Adipocyte (in vitro differentiated cells): ENCODE measurements at regions not wholly inside any gene's neighbourhood (a gene's known extent, or its start where the extent isn't known, plus 50 kb on each side); places are given as distances from the start of the nearest gene placed in this dataset.
"Not testable (repeated sequence)": the region's sequence is repeated elsewhere in the genome, so short reads cannot be mapped to it uniquely, and the experiment has no call there.

Source experiments
- DNase-seq: peaks from one replicate; pipeline ENCODE4 v3.0.0-alpha.2; 2015; ENCODE audit warnings: low read depth
- H3K27me3 ChIP-seq: replicated peaks from 2 replicates; pipeline ENCODE4 v1.7.0; 2013; ENCODE audit warnings: mild to moderate bottlenecking, low read length, moderate library complexity; ENCODE audit not compliant: control insufficient read depth, insufficient read depth
- H3K36me3 ChIP-seq: 2 replicates; pipeline ENCODE4 v1.7.0; 2013; ENCODE audit warnings: low read length, mild to moderate bottlenecking, moderate library complexity; ENCODE audit not compliant: control insufficient read depth, insufficient read depth, severe bottlenecking
- H3K4me1 ChIP-seq: 2 replicates; pipeline ENCODE4 v1.7.0; 2013; ENCODE audit warnings: mild to moderate bottlenecking, low read length, moderate library complexity; ENCODE audit not compliant: control insufficient read depth, insufficient read depth
- H3K4me3 ChIP-seq: 2 replicates; pipeline ENCODE4 v1.7.0; 2013; ENCODE audit warnings: mild to moderate bottlenecking, low read length, moderate library complexity
- H3K9ac ChIP-seq: 2 replicates; pipeline ENCODE4 v1.7.0; 2013; ENCODE audit warnings: mild to moderate bottlenecking, low read length, moderate library complexity
- H3K9me3 ChIP-seq: 2 replicates; pipeline ENCODE4 v1.7.0; 2013; ENCODE audit warnings: mild to moderate bottlenecking, low read length, moderate library complexity; ENCODE audit not compliant: control insufficient read depth

DNA sequence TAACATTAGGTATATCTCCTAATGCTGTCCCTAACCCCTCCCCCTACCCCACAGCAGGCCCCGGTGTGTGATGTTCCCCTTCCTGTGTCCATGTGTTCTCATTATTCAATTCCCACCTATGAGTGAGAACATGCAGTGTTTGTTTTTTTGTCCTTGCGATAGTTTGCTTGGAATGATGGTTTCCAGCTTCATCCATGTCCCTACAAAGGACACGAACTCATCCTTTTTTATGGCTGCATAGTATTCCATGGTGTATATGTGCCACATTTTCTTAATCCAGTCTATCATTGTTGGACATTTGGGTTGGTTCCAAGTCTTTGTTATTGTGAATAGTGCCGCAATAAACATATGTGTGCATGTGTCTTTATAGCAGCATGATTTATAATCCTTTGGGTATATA, 164.5 kb downstream of the RPLP1 start:
- H3K9me3 ChIP-seq, H3K4me1 ChIP-seq, DNase-seq, H3K36me3 ChIP-seq, H3K9ac ChIP-seq, H3K4me3 ChIP-seq: not testable (repeated sequence)
- H3K27me3 ChIP-seq, result peaks cover 11% of the 10 kb centered on the region

DNA sequence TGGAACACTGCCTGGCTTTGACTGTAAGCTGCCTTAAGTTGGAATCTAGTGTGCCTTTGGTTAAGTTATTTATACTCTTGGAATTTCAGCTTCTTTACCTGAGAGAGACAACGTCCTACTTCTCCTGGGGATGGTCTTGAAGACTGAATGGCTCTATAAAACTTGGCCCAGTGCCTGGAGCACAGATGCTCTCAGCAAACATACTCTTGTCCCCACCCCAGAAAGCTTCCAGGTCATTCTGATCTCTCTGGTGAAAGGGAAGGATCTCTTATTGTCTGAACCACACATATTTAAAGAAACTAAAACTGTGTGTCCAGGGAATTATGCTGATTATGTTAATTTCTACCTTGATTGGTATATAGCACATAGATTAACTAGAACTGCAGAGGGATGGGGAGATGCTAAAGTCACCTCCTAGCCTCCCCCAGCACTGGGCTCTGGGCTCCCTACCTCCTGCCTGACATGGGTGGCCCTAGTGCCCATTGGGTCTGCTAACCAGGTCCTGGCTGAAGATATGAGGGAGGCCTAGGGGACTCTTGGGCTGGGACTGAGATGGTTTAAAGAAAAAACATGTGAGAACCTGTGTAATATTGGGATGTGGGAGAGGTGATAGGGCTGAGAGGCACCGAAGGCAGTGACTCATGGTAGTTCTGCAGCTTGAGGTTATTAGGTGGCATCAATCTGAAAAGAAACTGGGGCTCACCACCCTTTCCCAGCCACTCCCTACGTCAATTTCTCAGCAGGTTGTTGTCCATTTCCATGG, 171.0 kb downstream of the RPLP1 start:
- Histone ChIP-seq H3K4me1 (peaks cover 29% of the 10 kb centered on the region), H3K9me3 (no peaks in the 10 kb centered on the region), H3K27me3 (peaks cover 2% of the 10 kb centered on the region), H3K4me3 (no peak overlapping the region), H3K9ac (no peak overlapping the region), H3K36me3 (no peaks in the 10 kb centered on the region)
- no peak for DNase-seq

DNA sequence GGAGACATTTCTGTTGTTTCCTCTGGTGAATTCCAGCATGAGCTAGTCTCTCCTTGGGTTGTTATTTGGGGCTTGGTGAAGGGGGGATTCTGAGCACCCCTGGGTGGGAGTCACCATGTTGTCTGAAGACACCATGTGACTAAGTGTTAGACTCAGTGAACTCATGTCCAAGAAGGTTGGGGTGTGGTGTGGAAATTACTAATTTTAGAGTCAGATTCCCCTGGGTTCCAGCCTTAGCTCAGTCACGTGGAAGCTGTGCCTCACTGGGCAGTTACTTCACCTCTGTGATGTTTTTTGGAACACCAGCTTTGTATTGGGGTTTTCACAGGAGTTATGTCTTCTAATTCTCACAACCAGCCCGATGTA, 171.5 kb downstream of the RPLP1 start:
- H3K9me3 ChIP-seq, result no peaks in the 10 kb centered on the region
- H3K9ac ChIP-seq, result no peak overlapping the region
- H3K27me3 ChIP-seq, result peaks cover 7% of the 10 kb centered on the region
- no peak for DNase-seq
- H3K36me3 ChIP-seq, result no peaks in the 10 kb centered on the region
- peaks cover 29% of the 10 kb centered on the region for H3K4me1 ChIP-seq
- no peak overlapping the region for H3K4me3 ChIP-seq

DNA sequence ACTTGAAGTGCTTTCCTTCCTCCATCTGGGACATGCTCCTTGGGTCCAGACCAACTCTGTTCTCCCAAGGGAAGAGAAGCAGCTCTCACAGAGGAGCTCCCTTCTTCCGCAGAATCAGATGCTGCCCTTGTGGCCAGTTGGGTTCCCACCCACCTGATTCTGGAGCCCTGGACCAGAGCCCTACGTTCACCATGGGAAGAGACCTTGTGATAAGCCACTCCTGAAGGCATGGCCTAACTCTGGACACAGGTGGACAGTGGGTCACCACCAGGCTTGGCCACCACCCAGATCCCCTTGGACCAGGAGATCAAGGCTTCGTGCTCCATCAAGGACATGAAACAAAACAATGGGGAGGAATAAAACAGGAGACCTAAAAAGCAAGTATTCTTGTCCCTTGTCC, 172.2 kb downstream of the RPLP1 start:
- Histone ChIP-seq H3K9ac (no peak overlapping the region), H3K4me3 (no peak overlapping the region), H3K36me3 (no peaks in the 10 kb centered on the region), H3K9me3 (no peaks in the 10 kb centered on the region), H3K27me3 (peaks cover 9% of the 10 kb centered on the region), H3K4me1 (peaks cover 29% of the 10 kb centered on the region)
- DNase-seq, result no peak

DNA sequence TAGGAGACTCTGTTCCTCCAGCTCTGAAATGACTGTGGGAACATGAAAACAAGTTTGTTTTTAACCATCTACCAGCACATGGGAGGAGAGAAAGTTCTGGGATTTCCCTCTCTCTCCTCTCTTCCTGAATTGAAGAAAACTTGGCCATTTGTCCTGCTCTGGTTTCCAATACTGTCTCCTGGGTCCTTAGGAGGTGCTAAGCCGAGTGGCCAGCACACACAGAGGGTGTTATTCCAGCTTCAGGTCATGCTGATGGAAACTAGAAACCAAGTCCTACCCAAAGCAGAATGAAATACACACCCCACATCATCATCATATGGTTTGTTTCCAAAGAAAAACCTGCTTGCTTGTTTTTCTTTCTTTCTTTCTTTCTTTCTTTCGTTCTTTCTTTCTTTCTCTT, 172.7 kb downstream of the RPLP1 start:
- no peaks in the 10 kb centered on the region for H3K36me3 ChIP-seq
- peaks cover 29% of the 10 kb centered on the region for H3K4me1 ChIP-seq
- H3K27me3 ChIP-seq, result peaks cover 14% of the 10 kb centered on the region
- DNase-seq, result no peak
- no peak overlapping the region for H3K9ac ChIP-seq
- no peak overlapping the region for H3K4me3 ChIP-seq
- H3K9me3 ChIP-seq, result no peaks in the 10 kb centered on the region

DNA sequence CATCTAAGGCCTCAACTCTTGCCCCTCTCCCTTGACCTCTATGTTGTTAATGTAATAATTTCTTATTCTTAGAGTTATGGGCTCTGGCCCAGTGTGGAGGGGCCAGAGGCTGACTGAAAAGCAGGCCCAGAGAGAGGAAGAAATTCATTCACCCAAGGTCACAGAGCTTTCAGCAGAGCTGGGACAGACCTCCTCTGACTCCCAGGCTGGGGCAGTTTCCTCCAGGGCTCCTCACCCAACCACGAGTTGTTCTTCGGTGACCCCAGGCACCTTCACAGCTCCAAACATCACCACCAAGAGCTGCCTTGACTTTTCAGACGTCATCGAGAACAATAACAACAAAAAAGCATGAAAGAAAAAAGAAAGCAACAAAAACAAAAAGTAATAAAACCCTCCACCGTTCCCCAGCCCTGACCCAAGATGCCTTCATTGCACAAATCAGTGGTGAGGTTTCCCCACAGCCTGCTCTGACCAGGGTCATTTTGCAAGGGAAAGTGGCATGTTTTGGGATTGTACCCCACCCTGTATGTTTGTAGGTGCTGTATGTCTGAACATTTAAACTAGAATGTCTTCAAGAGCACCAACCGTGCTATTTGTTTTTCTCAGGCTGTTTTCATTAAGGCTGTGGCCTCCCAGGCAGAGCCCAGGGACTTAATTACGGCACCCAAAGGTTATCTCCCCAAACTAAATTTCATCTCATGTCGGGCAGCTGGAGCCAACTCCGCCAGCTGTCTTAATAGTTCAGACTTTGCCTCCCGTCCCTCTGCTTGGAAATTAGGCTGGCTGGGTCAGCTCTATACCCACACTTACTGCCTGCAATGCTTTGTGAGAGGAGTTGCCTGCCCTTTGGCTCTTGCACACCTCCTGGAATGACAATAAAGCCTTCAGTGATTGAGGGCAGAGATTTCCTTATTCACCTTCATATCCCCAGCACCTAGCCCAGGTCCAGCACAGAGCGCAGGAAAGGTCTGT, 173.8 kb downstream of the RPLP1 start:
- Histone ChIP-seq H3K27me3 (peaks cover 25% of the 10 kb centered on the region), H3K9me3 (no peaks in the 10 kb centered on the region), H3K4me3 (no peak overlapping the region), H3K4me1 (peaks cover 29% of the 10 kb centered on the region), H3K36me3 (no peaks in the 10 kb centered on the region), H3K9ac (no peak overlapping the region)
- no peak for DNase-seq

DNA sequence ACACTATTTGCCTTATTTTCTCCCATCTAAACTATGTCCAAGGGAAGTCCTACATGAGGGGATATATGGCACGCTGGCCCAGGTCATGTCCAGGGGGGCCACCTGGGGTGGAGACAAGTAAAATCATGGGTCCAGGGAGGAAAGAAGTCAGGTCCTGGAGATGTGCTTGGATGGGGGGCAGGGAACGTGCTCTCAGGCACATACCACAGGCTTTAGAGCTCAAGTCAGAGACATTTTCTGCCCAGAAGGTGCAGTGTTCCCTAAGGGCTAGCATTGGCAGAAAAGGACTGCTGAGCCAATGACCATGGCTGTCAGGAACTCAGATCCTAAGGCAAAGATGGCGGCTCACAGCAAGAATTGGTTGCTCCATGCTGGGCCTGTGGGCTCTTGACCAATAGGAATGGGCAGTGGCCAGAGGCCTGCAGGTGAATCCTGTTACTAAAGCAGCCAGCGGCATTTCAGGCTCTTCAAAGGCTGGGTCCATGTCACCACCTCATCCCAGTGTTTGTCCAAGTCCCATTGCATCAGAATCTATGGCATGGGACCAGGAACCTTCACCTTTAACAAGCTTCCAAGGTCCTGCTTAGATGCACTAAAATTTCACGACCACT, 175.0 kb downstream of the RPLP1 start:
- H3K36me3 ChIP-seq, result no peaks in the 10 kb centered on the region
- no peak overlapping the region for H3K4me3 ChIP-seq
- peaks cover 33% of the 10 kb centered on the region for H3K27me3 ChIP-seq
- no peak overlapping the region for H3K9ac ChIP-seq
- no peaks in the 10 kb centered on the region for H3K9me3 ChIP-seq
- DNase-seq, result no peak
- peaks cover 29% of the 10 kb centered on the region for H3K4me1 ChIP-seq

DNA sequence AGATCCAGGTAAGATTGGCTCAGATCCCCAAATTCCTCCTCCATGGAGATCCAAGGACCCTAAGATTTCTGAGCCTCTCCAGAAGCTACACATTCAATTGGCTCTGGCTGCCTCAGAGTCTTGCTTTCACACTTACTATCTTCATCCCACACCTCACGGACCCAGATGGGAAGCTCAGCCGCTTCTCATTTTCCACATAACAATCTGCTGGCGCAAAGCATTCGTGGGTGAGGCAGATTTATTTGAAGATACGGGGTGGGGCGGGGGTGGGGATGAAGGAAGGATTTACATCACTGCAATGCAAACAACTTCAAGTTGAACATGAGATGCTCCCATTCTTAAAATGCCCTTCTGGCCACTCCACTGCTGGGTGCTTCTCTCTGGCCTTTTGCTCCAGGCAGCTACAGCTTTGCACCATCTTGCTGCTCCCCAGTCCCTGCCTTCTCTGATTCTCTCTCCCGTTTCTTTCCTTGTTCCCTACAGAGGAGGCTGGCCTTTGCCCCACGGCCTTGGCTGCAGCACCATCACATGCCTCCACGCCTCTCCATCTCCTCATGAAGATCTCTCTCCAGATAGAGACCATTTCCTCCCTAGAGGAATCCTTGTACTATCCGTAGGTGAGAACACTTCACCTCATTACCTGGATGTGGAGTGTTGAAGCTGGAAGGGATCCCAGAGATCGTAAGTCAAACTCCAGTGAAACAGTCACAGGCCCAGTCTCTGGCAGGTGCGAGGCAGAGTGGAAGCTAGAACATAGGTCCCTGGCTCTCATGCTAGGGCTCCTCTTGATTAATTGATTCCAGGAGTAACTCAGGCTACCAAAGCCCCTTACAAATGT, 175.9 kb downstream of the RPLP1 start:
- H3K4me1 ChIP-seq, result peaks cover 29% of the 10 kb centered on the region
- H3K9me3 ChIP-seq, result peaks cover 2% of the 10 kb centered on the region
- H3K27me3 ChIP-seq, result peaks cover 41% of the 10 kb centered on the region
- DNase-seq, result no peak
- no peak overlapping the region for H3K9ac ChIP-seq
- no peak overlapping the region for H3K4me3 ChIP-seq
- no peaks in the 10 kb centered on the region for H3K36me3 ChIP-seq

DNA sequence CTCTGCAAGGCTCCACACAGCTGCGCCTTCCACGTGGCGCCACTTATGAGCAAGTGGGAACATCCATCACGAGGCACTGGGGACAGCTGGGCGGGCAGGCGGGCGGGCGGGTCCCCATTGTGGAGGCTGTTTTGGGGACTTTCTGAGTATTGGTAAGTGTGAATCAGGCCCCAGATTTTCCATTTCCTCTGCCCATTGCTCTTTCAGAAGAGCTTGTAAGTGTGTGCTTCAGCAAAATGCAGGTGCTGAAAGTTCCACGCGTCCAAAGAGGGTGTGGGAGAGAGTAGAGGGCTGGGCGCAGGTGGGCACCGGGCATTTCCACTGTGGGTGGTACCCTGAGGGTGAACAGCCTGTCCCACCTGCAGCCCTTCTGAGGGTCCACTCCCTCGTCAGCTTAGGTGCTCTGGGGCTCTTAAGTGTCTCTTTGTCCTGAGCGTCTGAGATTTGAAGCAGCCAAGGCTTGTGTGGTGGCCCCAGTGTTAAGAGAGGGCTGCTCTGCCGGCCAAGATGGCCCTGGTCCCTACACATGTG, 177.1 kb downstream of the RPLP1 start:
- no peaks in the 10 kb centered on the region for H3K36me3 ChIP-seq
- H3K4me3 ChIP-seq, result no peak overlapping the region
- H3K9ac ChIP-seq, result no peak overlapping the region
- peaks cover 53% of the 10 kb centered on the region for H3K27me3 ChIP-seq
- peaks cover 8% of the 10 kb centered on the region for H3K9me3 ChIP-seq
- H3K4me1 ChIP-seq, result peaks cover 17% of the 10 kb centered on the region
- no peak for DNase-seq

DNA sequence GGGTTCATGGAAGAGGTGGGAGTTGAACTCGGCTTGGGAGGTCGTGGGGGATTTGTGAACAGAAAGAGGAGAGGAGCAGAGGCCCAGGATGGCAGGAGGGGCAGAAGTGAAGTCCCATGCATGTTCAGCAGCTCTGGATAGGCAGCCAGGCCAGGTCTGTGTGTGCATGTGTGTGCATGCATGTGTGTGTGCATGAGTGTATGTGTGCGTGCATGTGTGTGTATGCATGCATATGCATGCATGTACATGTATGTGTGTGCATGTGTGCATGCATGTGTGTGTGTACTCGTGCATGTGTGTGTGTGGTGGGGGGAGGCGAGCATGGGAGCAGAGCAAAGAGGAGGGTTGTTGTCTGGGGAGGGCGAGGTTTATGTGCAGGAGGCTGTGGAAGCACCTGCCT, 178.4 kb downstream of the RPLP1 start:
- Histone ChIP-seq H3K9me3 (peaks cover 8% of the 10 kb centered on the region), H3K4me3 (no peak overlapping the region), H3K36me3 (no peaks in the 10 kb centered on the region), H3K4me1 (peaks cover 10% of the 10 kb centered on the region), H3K27me3 (peaks cover 66% of the 10 kb centered on the region), H3K9ac (no peak overlapping the region)
- DNase-seq, result no peak
